Activated T-cell treated with anti-CD3 and anti-CD28 coated beads, Interleukin-2, amount 50 U/mL, for 24 hours (primary cell): ENCODE measurements at regions not wholly inside any gene's neighbourhood (a gene's known extent, or its start where the extent isn't known, plus 50 kb on each side); places are given as distances from the start of the nearest gene placed in this dataset.

ENCODE experiments used
- DNase-seq: peaks from one replicate; pipeline ENCODE4 v3.0.0-alpha.2; 2020
- H3K27ac Mint-ChIP-seq: 2 replicates; pipeline ENCODE4 v1.8.0; 2020; ENCODE audit warnings: mild to moderate bottlenecking, mixed read lengths
- H3K27me3 Mint-ChIP-seq: 2 replicates; pipeline ENCODE4 v1.8.0; 2020; ENCODE audit warnings: mixed read lengths
- H3K36me3 Mint-ChIP-seq: 2 replicates; pipeline ENCODE4 v1.8.0; 2020; ENCODE audit warnings: low read depth, mixed read lengths
- H3K4me1 Mint-ChIP-seq: 2 replicates; pipeline ENCODE4 v1.8.0; 2020; ENCODE audit warnings: low read depth, mixed read lengths
- H3K4me3 Mint-ChIP-seq: 2 replicates; pipeline ENCODE4 v1.8.0; 2020; ENCODE audit warnings: mild to moderate bottlenecking, moderate library complexity, mixed read lengths
- H3K9me3 Mint-ChIP-seq: 2 replicates; pipeline ENCODE4 v1.8.0; 2020; ENCODE audit warnings: mixed read lengths

- H3K4me3 Mint-ChIP-seq = no peak overlapping the region
- H3K36me3 Mint-ChIP-seq = no peaks in the 10 kb centered on the region
- no peak overlapping the region for H3K27ac Mint-ChIP-seq
- DNase-seq = no peak
- H3K4me1 Mint-ChIP-seq = no peaks in the 10 kb centered on the region
- no peaks in the 10 kb centered on the region for H3K27me3 Mint-ChIP-seq
- peaks cover 5% of the 10 kb centered on the region for H3K9me3 Mint-ChIP-seq
These were observed 145.4 kb downstream of the WDR11 start for GRCh38 chr10:120996456-120997034.

- no peaks in the 10 kb centered on the region for H3K36me3 Mint-ChIP-seq
- H3K4me1 Mint-ChIP-seq = no peaks in the 10 kb centered on the region
- no peak for DNase-seq
- H3K27ac Mint-ChIP-seq = no peak overlapping the region
- no peaks in the 10 kb centered on the region for H3K27me3 Mint-ChIP-seq
- peaks cover 5% of the 10 kb centered on the region for H3K9me3 Mint-ChIP-seq
- H3K4me3 Mint-ChIP-seq = no peak overlapping the region
These were observed 146.2 kb downstream of the WDR11 start for GRCh38 chr10:120997313-120997712.

- Mint-ChIP-seq H3K27ac (no peak overlapping the region), H3K36me3 (no peaks in the 10 kb centered on the region), H3K4me1 (no peaks in the 10 kb centered on the region), H3K27me3 (no peaks in the 10 kb centered on the region), H3K4me3 (no peak overlapping the region), H3K9me3 (peaks cover 5% of the 10 kb centered on the region)
- DNase-seq = no peak
These were observed 146.6 kb downstream of the WDR11 start for GRCh38 chr10:120997756-120998155.

DNA sequence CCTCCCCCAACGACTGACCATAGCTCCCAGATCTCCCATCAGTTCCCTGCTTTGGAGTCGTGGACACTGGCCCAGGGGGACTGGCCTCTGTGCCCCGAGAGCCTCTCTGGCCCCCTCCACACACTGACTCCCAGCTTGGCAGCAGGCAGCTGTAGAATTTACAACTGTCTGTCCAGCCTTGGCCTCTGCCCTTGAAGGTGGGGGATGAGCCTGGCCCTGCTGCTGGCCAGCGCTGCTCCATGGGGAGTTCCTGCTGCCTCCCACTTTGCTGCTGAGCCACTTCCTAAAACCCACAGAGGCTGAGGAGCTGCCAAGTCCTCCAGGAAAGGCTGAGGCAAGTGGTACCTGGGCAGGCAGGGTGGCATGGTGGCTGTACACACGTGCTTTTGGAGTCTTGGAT is 147.1 kb downstream of the WDR11 start:
- Mint-ChIP-seq H3K27ac (no peak overlapping the region), H3K9me3 (peaks cover 2% of the 10 kb centered on the region), H3K36me3 (no peaks in the 10 kb centered on the region), H3K4me3 (no peak overlapping the region), H3K27me3 (no peaks in the 10 kb centered on the region), H3K4me1 (no peaks in the 10 kb centered on the region)
- no peak for DNase-seq

DNA sequence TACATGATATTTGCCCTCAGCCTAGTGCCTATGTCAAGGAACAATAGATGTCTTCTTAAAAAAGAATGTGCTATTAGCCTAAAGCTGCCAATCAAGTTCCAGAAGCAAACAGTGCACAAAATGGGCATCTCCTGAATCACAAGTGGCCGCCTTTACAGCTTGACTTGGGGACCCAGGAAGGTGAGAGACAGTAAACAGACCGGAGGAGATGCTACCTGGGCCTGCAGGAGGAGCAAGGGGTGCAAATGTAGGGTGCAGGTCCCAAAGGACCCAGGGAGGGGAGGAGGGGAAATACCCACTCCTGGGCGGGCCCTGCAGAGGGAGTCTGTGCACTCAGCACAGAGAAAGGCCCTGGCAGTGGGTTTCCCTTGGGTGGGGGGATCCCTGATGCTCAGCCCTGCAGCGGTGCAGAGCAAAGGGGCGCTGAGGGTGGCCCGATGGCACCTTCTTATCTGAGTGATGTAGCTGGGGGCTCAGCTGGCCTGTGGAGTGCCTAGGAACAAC is 147.7 kb downstream of the WDR11 start:
- no peak overlapping the region for H3K4me3 Mint-ChIP-seq

DNA sequence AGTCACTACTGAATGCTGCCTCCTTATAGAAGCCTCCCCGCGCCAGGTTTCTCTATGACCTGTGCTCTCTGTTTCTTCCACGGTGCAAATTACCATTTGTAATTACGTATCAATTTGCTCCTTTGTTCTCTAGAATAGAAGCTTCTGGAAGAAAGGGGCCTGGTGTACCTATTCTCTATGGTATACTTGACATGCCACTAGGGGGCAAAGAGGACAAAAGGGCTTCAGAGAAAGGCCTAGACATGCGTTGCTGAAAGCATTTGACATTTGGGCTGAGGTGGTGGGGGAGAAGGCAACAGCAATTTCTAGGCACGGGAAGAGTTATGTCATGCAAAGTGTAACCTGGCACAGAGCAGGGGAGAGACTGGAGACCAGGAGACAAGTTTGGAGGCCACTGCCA is 148.7 kb downstream of the WDR11 start:
- no peaks in the 10 kb centered on the region for H3K4me1 Mint-ChIP-seq
- H3K9me3 Mint-ChIP-seq = peaks cover 9% of the 10 kb centered on the region
- DNase-seq = no peak
- H3K27ac Mint-ChIP-seq = no peak overlapping the region
- no peaks in the 10 kb centered on the region for H3K36me3 Mint-ChIP-seq
- no peak overlapping the region for H3K4me3 Mint-ChIP-seq
- no peaks in the 10 kb centered on the region for H3K27me3 Mint-ChIP-seq

More for the DNA sequence above, 147.7 kb downstream of the WDR11 start:
- DNase-seq = no peak
- Mint-ChIP-seq H3K9me3 (peaks cover 3% of the 10 kb centered on the region), H3K27ac (no peak overlapping the region), H3K27me3 (no peaks in the 10 kb centered on the region), H3K36me3 (no peaks in the 10 kb centered on the region), H3K4me1 (no peaks in the 10 kb centered on the region)

DNA sequence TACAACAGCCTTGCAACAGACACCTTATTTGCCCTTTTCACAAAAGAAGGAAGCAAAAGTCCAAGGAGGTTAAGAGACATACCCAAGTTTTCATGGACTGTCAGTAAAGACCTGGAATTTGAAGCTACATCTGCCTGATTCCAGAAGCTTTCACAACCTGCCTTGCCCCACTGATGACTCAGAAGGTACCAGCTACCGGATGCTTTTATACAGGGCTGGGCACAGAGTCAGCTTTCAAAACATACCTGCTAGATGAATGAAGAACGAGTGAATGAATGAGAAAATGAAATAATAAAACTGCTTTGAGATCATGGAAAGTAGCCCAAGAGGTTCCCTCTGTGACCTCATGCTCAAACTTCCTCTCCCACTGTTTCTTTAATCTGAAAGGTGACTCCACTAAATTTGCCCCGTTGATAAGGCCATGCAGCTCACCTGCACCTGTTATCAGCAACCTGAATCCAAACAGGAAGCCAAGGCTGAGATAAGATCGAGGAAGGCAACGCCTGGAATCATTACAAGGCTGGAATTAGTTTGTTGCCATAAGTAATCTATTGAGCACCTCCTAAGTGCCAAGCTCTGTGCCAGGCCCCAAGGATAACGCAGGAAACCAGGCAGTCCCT is 151.5 kb downstream of the WDR11 start:
- no peak for DNase-seq
- peaks cover 28% of the 10 kb centered on the region for H3K9me3 Mint-ChIP-seq
- no peaks in the 10 kb centered on the region for H3K4me1 Mint-ChIP-seq
- no peaks in the 10 kb centered on the region for H3K36me3 Mint-ChIP-seq
- no peak overlapping the region for H3K4me3 Mint-ChIP-seq
- no peak overlapping the region for H3K27ac Mint-ChIP-seq
- H3K27me3 Mint-ChIP-seq = no peaks in the 10 kb centered on the region

DNA sequence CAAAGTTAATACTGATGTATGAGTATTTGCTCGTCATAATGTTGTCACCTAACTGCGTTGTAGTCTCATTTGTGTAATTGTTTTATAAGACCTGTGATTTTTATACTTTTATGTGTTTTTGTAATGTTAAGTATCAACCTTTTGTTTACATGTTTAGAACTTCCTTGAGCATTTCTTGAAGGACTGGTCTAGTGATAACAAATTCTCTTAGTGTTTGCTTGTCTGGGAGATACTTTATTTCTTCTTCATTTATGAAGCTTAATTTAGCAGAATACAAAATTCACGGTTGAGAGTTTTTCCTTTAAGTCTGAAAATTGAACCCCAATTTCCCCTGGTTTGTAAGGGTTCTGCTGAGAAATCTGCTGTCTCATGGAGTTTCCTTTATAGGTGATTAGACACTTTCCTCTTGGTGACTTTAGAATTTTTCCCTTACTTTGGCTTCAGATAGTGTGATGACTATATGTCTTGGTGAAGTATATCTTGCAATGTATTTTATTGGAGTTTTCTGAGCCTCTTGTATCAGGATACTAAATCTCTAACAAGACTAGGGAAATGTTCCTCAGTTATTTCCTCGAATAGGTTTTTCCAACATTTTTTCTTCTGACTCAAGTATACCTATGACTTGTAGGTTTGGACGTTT is 154.9 kb downstream of the WDR11 start:
- H3K27me3 Mint-ChIP-seq = peaks cover 2% of the 10 kb centered on the region
- no peaks in the 10 kb centered on the region for H3K4me1 Mint-ChIP-seq
- no peaks in the 10 kb centered on the region for H3K36me3 Mint-ChIP-seq
- no peak overlapping the region for H3K27ac Mint-ChIP-seq
- no peak overlapping the region for H3K4me3 Mint-ChIP-seq
- no peak for DNase-seq
- peaks cover 31% of the 10 kb centered on the region for H3K9me3 Mint-ChIP-seq

- no peak for DNase-seq
- H3K27me3 Mint-ChIP-seq = peaks cover 11% of the 10 kb centered on the region
- H3K9me3 Mint-ChIP-seq = peaks cover 31% of the 10 kb centered on the region
- no peaks in the 10 kb centered on the region for H3K36me3 Mint-ChIP-seq
- H3K27ac Mint-ChIP-seq = no peak overlapping the region
- H3K4me3 Mint-ChIP-seq = no peak overlapping the region
- H3K4me1 Mint-ChIP-seq = no peaks in the 10 kb centered on the region
These were observed 156.1 kb downstream of the WDR11 start for GRCh38 chr10:121007264-121007663.

GRCh38 chr10:121015916-121016315 is 164.8 kb downstream of the WDR11 start:
- Mint-ChIP-seq H3K27me3 (peaks cover 10% of the 10 kb centered on the region), H3K27ac (no peak overlapping the region), H3K4me3 (no peak overlapping the region), H3K9me3 (peaks cover 2% of the 10 kb centered on the region), H3K4me1 (no peaks in the 10 kb centered on the region), H3K36me3 (no peaks in the 10 kb centered on the region)
- DNase-seq = no peak

DNA sequence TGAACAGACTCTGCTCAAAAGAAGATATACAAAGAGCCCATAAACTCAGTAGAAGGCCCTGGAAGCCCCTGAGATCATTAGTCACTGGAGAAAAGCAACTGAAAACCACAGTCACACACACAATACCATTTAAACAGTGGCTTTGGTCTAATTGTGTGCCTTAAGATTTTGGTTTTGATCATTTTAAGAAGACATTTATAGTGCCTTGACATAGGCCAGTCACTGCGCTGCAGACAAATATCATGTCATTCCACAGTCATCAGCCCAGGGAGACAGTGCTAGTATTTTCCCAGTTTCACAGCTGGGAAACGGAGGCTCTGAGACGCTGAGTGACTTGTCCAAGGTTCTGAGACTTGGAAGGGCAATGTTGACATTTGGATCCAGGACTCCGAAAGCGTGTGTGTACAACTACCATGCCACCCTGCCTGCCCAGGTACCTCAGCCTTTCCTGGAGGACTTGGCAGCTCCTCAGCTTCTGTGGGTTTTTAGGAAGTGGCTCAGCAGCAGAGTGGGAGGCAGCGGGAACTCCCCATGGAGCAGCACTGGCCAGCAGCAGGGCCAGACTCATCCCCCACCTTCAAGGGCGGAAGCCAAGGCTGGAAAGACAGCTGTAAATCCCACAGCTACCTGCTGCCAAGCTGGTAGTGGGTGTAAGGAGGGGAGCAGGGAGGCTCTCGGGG is 173.9 kb downstream of the WDR11 start:
- DNase-seq = no peak
- Mint-ChIP-seq H3K4me3 (no peak overlapping the region), H3K27me3 (peaks cover 3% of the 10 kb centered on the region), H3K36me3 (no peaks in the 10 kb centered on the region), H3K4me1 (no peaks in the 10 kb centered on the region), H3K9me3 (no peaks in the 10 kb centered on the region), H3K27ac (no peak overlapping the region)

- DNase-seq = no peak
- no peaks in the 10 kb centered on the region for H3K36me3 Mint-ChIP-seq
- H3K9me3 Mint-ChIP-seq = no peaks in the 10 kb centered on the region
- H3K4me3 Mint-ChIP-seq = no peak overlapping the region
- no peak overlapping the region for H3K27ac Mint-ChIP-seq
- H3K27me3 Mint-ChIP-seq = peaks cover 3% of the 10 kb centered on the region
- H3K4me1 Mint-ChIP-seq = no peaks in the 10 kb centered on the region
These were observed 174.6 kb downstream of the WDR11 start for GRCh38 chr10:121025731-121026130.

DNA sequence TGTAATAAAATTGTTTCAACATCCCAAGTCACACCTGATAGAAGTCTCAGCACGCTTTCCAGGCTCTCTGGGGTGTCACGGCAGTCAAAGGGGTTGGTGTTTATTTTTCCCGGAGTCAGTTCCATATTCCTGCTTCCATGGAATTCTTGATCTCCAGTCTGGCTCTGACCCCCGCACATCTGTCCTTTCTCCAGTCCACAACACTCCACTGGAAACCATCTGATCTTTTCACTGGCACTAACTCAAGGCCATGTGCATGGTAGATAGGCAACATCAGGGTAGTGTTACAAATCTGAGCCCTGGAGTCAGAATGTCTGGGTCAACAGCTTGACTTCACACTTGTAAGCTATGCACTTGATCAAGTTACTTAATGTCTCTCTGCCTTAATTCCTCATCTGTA is 176.2 kb downstream of the WDR11 start:
- no peak for DNase-seq
- Mint-ChIP-seq H3K27me3 (peaks cover 3% of the 10 kb centered on the region), H3K4me1 (no peaks in the 10 kb centered on the region), H3K27ac (no peak overlapping the region), H3K9me3 (no peaks in the 10 kb centered on the region), H3K4me3 (no peak overlapping the region), H3K36me3 (no peaks in the 10 kb centered on the region)

- Mint-ChIP-seq H3K4me1 (no peaks in the 10 kb centered on the region), H3K36me3 (no peaks in the 10 kb centered on the region), H3K27ac (no peak overlapping the region), H3K4me3 (no peak overlapping the region), H3K9me3 (no peaks in the 10 kb centered on the region), H3K27me3 (no peaks in the 10 kb centered on the region)
- DNase-seq = no peak
These were observed 181.3 kb downstream of the WDR11 start for GRCh38 chr10:121032460-121032859.

GRCh38 chr10:121033366-121033765 is 182.2 kb downstream of the WDR11 start:
- no peak for DNase-seq
- Mint-ChIP-seq H3K4me1 (no peaks in the 10 kb centered on the region), H3K9me3 (no peaks in the 10 kb centered on the region), H3K4me3 (no peak overlapping the region), H3K27ac (no peak overlapping the region), H3K36me3 (no peaks in the 10 kb centered on the region), H3K27me3 (no peaks in the 10 kb centered on the region)
